Cardiac fibroblast (primary cell): ENCODE measurements at regions not wholly inside any gene's neighbourhood (a gene's known extent, or its start where the extent isn't known, plus 50 kb on each side); places are given as distances from the start of the nearest gene placed in this dataset.

Experiments used
- DNase-seq, 2 donors: peaks; one replicate each; pipeline versions ENCODE4 v3.0.0 to v3.0.0-alpha.2; 2010; ENCODE audit warnings: low read depth in 2 of 2
- H3K4me3 ChIP-seq, 2 donors: replicated peaks in 1 of 2; 1 replicate in 1 of 2; 2 replicates in 1 of 2; pipeline ENCODE4 v1.5.1; 2011; ENCODE audit warnings: low read depth in 2 of 2, low read length in 2 of 2, mild to moderate bottlenecking in 2 of 2, moderate library complexity in 1 of 2
- CTCF ChIP-seq: IDR thresholded peaks from one replicate; pipeline ENCODE4 v1.5.1; 2011; ENCODE audit warnings: low read depth, mild to moderate bottlenecking, low read length, inconsistent platforms

DNA sequence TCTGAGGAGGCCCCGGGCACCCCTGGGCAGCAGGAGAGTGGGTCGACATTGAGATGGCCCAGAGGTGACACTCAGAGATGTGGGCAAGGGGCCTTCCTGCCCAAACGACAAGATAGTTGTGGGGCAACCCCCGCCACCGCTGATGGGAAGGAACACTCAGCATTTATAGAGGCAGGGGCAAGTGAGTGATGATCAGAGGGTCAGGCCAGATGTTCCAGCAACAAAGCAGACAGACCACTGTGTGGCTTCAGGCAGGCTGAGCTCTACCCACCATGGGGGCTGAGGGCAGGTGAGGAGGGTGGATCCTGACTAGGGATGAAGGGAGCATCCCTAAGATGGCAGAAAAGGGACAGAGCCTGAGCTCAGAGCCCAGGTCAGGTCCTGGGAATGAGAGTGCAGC is 362.7 kb downstream of the PTPRU start:
- no peak for TF ChIP-seq CTCF
- no peak for DNase-seq
- H3K4me3 ChIP-seq: no peak overlapping the region

DNA sequence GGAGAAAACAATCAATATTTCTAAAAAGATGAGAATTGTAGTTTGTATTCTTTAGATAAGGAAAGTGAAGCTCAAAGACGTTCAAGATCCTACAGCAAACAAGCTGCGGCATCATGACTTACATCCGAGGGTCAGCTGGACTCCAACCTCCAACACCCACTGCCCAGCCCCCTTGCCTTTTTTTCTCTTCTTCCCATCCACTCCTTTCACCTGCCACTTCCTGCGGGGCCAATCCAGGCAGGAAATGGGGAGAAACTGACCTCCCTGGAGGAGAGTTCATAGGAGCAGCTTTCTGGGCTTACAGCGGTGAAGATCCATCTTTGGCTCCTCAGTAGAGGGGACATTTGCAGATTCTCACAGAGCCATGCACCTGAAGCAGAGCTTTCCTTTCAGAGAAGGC is 361.5 kb downstream of the PTPRU start:
- no peak for DNase-seq
- TF ChIP-seq CTCF: no peak

DNA sequence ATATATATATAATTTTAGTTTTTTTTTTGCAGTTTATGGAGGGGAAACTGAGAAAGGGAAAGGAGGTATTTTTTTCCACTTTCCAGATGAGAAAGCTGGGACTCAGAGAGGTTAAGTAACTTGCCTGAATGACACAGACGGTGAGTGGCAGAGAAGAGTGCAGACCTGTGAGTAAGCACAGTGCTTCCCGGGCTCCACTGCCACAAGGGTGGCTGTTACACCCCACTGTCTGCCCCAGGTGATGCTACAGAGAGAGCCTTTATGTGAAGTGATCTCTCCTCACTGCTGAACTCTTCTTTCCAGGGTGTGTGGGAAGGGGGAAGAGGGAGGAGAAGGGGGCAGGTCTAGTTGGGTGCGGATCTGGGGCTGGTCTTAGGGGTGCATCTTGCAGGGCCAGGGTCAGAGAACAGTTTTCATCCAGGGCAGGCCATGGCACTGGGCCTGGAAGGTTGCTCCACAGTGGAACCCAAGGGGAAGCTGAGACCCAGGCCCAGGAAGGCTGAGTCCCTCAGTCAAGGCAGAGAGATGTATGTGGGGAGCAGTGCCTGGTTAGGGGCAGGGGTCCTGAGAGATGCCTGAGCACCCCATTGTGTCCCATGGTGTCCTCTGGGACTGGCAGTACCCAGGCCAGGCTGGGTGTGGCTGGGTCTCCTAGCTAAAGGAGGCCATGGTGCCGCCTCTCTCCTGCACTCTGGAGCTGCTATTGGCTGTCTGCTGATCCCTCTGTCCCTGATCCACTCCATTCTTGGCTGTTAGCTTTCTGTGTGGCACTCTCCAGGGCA is 357.5 kb downstream of the PTPRU start:
- no peak overlapping the region for H3K4me3 ChIP-seq
- no peak for TF ChIP-seq CTCF

More for the DNA sequence above, 361.5 kb downstream of the PTPRU start:
- no peak overlapping the region for H3K4me3 ChIP-seq

GRCh38 chr1:29592731-29593130 is 356.4 kb downstream of the PTPRU start:
- no peak for TF ChIP-seq CTCF
- no peak for DNase-seq

More for the DNA sequence above, 357.5 kb downstream of the PTPRU start:
- no peak for DNase-seq

GRCh38 chr1:29592261-29592615 is 355.9 kb downstream of the PTPRU start:
- DNase-seq: no peak
- no peak for TF ChIP-seq CTCF
- H3K4me3 ChIP-seq: no peak overlapping the region

More at GRCh38 chr1:29592731-29593130, 356.4 kb downstream of the PTPRU start:
- no peak overlapping the region for H3K4me3 ChIP-seq

DNA sequence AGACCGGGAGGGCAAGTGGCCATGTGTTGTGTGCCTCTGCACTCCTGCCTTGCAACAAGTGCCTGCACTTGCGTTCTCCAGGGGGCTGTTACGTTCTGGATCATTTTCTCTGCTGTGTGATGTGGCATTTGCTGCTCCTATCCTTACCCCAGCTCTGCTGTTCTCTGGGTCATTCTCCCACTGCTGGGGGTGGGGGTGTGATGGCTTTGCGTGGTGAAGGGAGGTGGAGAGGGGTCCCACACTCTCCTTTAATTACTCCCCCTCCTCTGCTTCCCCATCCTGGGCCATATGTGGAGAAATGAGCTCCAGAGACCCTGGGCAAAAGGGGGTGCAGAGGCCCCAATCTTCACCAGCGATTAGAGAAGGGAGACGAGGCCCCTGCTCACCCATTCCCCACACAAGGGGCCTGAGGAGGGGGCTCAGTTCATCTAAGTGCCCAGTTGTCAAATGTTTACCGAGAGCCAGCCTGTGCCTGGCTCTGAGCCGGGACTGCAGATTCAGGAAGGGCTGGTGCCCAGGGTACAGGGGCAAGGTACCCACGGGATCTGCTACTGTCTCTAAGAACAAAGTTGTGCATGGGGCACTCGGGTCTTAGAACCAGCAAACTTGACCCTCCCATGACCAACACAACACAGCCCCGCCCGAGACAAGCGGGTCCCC is 355.4 kb downstream of the PTPRU start:
- no peak overlapping the region for H3K4me3 ChIP-seq
- DNase-seq: no peak
- TF ChIP-seq CTCF: no peak
